Iris pigment epithelial cell (primary cell): ENCODE measurements at regions not wholly inside any gene's neighbourhood (a gene's known extent, or its start where the extent isn't known, plus 50 kb on each side); places are given as distances from the start of the nearest gene placed in this dataset.

ENCODE experiments used
- DNase-seq: peaks from one replicate; pipeline ENCODE4 v3.0.0-alpha.2; 2011; ENCODE audit warnings: low read depth

DNA sequence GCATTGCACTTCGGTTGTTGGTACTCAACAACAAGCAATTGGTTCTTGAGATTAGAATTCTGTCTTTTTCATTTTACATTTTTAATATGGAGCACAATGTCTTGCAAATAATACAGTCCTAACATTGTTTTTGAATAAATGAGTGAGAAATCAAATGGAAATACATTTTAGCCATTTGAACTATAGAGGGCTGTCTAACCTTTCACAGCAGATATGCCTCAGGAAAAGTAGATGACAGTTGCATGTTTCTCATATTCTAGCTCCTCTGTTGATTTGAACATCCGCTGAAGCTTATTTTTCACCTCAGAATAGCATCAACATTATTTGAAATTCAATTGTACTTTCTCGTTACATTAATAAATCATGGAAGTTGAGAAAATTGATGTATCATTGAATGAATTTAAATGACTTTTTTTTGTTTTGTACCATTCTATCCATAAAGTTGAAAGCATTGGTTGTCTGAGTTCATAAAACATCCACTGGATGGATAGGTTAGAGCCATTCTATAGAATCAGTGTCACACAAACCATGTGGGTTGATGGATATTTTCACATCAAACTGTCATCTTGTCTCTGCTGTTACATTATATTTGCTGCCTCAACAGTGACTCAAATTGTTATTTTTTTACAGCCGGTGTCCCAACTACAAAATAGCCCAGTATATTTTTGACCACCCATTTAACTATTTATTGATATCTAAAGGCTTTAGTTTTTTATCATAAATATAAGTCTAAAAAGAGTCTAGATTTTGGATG, 928.3 kb downstream of the NSUN3 start:
- DNase-seq: no peak

DNA sequence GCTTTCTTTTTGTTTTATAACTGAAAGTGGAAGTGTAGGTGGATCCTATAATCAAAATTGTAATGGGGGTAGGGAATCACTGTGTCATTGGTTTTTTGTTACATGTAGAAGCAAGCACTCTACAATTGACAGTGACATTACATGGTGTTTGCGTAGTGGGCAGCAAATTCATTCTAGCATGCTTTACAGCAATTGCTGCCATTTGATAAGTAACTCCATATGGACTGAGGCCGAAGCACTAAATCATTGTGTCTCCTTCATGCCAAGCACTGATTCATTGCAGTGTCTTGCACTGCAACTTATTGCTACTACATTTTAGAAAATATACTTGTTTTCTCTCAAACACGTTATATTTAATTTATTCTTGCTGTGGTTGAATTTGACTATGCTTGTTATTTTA, 933.9 kb downstream of the NSUN3 start:
- DNase-seq: no peak

DNA sequence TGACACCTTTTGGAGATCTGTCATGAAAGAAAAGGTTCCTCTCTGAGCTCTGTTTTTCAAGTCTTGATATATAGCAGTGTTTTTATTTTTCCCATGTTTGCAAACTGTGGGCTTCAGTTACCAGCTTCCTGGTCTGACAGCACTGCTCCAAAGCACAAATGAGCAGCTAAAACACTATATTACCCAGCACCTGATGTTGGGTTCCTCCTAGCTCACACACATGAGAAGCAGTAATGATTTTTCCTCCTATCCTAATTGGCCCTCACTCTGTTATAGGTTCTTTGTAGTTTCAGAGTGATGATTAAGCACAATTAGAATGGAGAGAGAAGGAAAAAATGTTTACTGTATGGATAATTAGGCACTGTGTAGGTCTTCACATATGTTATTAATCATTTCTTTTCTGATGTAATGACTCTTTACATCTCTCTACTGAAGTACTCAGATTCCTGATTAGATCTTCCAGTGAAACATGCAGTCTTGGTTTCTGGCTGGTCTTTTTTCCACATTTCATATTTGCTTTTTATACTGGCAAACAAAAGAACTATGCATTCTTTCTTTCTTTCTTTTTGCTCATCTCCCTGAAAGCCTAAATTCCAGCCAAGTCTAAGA, 939.7 kb downstream of the NSUN3 start:
- DNase-seq: no peak

DNA sequence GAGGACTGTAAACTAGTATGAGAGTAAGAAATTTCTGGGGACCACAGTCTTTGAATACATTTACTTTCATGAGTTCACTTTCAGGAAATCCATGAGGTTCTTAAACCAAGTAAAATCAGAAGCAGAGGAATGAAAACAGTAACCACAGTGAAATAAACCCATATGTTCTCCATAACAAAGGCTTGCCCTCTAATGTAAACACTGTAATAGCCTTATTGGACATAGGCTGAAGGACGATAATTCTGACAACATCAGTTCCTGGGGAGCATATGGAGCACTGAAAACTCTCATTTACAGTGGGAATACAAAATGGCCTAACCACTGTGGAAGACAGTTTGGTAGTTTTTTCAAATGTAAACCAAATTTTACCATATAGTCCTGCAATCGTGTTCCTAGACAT, 965.8 kb downstream of the NSUN3 start:
- DNase-seq: no peak

DNA sequence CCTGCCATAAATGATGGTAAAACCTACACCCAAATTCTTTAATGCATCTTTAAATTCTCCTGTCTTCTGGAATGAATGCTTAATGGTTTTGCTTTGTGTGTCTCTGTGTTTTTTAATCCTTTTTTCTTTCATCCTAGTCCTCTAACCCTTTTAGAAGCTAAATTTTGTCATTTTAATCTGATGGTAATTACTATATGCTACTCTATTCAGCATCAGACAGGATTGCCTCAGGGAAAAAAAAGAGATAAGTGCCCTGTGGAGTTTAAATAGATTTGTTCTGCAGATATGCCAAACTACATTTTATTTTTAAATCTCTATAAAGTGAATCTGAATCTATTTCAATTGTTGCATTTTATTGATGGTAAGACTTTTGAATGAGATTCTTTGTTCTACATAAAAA, 966.8 kb downstream of the NSUN3 start:
- no peak for DNase-seq

DNA sequence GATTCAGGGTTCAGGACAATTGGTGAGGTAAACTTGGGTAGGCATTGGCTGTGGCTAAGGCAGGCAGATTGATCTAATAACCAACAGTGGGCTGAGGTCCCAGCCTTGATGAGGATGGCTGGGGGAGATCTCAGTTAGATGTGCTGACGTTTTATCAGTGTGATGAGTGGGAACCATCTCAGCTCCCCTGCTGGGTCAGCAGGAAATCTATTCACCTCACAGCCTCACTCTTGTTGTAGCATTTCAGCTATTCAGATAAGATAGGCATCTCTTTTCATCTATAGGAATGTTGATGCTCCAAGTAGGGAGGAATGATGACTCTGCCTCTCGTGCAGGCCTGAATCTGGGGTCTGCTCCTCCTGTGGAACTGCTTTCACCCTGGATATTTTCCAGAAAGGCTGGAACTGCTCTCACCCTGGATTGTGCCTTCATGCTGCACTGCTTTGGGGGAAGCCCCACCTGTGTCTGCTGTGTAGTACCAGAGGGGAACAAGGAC, 973.7 kb downstream of the NSUN3 start:
- DNase-seq: no peak

DNA sequence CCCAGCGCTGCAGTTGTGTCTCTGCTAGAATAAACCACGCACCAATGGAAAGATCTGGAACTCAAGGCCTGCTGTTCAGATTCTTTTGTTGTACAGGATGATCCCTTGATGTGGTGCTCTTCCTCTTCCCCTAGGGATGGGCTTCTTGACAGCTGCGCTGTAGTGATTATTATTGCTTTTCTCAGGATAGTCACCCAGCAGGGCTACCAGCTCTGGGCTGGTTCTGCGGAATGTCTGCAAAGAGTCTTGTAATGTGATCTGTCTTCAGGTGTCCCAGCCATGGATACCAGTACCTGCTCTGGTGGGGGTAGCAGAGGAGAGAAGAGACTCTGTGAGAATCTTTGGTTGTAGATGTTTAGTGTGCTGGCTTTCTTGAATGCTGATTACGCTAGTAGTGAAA, 974.2 kb downstream of the NSUN3 start:
- DNase-seq: no peak

DNA sequence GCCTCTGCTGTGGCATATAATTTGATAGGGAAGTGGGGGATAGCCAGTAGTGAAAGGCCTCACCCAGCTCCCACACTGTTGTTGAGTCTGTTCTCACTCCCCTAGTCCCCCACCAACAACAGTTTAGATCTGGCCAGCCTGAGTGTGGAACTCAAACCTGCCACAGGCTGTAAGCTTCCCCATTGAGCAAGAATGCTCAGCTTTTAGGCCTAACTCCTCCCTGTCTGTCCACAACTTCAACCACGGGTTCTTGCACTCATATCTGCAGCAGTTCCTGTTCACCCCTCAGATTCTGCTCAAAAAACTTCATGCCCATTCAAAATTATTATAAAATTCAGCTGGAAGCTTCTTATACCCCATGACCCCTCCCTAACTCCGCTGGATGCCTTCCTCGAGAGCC, 975.1 kb downstream of the NSUN3 start:
- no peak for DNase-seq

DNA sequence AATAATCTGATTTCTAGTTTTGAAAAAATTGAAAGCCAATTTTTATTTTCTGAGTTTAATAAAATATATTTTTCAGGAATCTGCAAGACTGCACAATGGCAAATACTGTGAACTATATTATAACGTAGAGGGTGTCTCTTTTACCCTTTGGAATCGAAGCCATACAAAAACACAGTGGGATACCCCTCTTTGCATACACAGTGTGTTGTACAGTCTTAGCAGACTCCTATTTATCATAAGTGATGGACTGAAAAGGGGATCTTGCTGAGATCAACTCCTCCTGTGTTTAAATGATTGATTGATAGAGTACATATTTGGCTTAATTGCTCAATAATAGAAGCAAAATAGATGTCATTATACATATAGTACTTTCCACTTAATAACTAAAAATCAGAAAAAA, 981.2 kb downstream of the NSUN3 start:
- no peak for DNase-seq

DNA sequence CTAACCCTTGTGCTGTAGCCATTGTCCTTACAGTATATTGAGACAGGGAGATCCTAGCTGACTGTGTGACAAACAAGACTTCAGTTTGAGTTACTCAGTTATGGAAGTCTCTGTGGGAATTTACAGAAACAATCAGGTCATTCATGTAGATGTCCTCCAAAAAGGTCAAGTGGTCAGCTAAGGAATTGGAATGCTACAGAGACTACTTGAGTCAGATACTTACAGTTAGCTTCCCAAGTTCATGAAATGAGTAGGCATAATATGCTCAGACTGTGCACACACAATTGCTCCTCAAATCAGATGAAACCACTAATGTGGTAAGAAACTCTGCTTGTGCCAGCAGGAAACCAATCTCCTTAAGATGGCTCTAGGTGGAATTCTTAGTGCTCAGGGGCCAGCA, 985.7 kb downstream of the NSUN3 start:
- DNase-seq: no peak

DNA sequence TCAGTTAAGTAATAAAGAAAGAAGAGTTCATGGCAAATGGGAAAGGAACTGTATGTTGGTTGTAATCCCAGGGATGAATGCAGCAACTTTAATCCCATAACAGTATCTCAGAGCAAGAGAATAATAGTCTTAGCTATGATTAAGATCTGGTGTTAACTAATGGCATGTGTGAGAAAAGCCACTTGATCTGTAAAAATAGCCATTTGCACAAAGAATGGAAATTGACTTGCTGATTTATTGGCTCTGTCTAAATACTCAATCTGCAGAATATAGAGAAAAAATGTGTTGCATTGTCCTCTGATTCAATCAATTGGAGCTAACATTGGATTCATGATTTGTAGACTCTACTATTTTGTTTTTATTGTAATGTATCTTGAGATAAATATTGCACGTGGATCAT, 987.0 kb downstream of the NSUN3 start:
- no peak for DNase-seq

DNA sequence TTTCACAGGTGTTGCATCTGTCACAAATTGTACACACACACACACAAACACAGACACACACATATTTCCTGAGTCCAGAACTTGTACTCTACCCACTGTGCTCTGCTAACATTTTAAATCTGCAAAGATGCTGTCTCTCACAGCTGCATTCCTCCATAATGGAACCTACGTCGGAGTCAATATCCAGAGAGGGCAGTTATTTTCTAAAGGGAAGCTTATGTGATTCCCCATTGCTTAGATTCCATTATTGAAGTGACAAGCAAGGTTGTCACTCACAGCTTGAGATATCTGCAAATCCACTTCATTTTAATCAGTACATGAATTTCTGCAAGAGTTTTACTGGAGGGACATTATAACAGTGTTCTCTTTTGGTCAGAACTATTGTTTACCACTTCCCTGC, 992.4 kb downstream of the NSUN3 start:
- no peak for DNase-seq

DNA sequence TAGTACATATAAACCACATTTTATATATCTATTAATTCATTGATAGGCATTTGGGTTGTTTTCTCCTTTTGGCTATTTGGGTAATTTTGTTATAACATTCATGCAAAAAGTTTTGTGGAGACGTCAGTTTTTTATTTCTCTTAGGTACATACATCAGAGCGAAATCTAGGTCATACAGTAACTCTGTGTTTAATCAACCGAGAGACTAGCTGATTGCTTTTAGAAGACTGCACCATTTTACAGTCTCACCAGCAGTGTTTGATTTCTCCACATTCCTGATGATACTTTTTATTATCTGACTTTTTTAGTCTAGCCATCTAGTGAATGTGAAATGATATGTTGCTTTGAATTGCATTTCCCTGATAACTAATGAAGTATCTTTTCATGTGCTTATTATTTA, 1019.3 kb downstream of the NSUN3 start:
- no peak for DNase-seq

DNA sequence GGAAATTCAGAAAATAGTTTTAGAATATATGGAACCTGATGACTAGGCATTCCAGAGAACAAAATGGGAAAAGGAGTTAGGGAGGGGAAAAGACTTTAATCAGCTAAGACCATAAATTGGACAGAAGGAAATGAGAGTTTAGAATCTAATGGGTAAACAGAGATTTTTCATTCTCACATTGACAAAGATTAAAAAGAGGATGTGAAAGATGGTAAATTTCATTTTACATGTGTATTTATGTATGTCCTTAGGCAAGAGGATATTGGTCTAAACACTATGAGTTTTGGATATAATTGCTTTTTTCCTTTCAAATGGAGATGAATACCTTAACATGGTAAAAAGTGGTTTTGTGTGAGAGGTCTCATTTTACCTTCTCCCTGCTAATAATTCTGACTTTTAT, 1021.9 kb downstream of the NSUN3 start:
- DNase-seq: no peak

DNA sequence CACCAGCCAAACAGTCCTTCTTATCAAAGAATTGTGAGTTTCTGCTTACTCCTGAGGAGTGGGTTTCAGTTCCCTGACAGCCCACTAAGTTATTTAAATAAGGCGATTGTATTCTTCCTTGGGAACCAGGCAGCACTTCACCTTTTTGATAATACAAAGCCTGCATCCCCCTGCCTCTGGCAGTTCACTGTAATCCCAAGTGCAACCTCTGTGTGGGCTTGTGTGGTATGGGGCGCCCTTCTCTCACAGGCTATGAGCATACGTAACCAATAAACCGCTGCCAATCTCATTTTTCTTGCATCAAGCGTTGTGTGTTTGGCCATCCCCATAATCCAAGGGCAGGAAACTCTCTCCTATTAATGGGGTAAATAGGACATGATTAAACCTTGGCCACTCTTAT, 1025.6 kb downstream of the NSUN3 start:
- no peak for DNase-seq

DNA sequence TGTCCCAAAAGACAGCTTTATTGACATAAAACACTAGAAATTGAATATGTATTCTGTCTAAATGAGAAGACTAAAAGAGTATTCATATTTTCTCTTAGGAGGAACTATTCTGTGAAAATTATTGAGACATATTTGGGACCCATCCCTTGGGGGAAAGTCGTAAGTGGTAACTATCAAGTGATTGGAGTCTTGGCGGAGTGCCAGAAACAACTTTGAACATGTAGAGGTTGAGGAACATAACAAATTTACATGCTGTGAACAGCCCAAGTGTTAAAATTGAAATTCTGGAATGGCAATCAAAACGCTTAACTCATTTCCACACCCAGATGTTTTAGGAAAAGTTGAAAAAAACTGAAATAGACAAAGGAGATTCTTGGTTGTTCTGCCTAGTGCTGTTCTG, 1034.6 kb downstream of the NSUN3 start:
- no peak for DNase-seq

DNA sequence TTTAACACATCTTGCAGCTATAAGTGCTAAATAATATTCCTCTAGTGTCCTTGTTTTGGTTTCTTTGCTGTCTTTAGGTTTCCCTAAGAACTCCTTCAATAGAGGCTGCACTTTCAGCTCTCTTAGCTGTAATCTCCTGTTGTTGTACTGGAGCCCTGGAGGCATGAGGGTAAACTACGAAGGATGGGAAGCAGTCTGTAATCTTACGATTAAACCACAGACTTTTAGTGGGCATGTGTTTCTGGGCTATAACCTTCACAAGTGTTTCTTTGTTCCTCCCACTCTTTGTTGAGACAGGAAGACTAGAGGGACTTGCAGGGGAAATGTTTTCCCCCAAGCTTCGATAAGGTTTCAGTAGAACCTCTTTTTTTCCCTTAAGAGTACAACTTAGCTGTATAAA, 1058.1 kb downstream of the NSUN3 start:
- DNase-seq: no peak

DNA sequence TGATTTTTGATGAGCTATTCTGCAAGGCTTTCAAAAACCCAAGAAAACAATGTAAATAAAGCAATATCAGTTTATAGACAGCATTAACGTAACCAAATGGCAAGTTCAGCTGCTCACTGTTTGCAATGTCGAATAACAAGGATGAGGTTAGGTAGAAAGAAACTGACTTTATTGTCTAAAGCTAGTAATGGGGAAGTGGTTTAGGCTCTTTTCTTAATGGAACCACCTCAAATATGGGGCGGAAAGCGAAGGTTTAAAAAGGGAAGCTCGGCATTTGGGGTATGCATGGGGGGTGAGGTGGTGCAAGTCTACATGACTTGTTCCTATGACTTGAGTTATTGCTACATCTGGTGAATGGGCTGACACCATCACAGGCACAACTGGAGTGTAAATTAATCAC, 1060.2 kb downstream of the NSUN3 start:
- DNase-seq: no peak

DNA sequence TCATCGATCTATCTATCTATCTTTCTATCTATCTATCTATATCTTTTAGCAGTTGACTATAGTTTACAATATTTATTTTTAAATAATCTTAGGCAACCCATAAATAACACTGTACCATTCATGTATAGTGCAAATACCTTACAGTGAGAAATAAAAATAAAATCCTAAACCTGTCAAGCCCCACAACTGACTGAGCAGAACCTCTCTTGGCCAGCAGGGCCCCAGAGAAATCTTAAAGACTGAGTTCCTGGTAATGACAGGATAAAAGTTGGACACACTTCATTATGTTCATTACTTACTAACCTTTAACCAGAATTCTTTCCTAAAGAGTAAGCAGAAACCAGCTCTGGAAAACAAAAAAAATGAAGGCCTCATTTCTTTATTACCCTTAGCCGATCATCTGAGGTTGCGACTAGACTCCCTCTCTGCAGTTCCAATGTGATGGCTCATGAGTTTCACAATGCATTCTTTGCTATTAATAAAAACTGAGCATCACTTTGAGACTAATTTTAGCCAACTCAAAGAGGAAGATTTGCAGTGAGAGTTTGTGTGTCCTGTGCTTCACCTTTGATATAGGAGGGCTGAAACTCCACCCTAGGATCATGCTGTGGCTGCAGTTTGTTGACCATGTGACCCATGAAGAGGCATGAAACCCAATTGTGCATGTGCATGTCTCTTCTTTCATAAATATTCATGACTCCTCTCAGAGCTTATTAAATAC, 1072.0 kb downstream of the NSUN3 start:
- no peak for DNase-seq

DNA sequence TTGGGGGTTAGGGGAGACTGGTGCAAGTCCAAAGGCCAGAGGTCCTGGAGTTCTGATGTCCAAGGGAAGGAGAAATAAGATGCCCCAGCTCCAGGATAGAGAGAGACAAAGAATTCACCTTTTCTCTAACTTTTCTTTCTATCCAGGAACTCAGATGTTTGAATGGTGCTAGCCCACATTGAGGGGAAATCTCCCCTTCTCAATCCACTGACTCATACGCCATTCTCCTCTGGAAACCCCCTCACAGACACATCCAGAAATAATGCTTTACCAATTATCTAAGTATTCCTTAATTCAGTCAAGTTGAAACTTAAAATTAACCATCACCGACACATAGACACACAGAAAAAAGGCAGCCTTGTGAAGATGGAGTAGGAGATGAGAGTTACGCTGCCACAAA, 1085.2 kb downstream of the NSUN3 start:
- DNase-seq: no peak

DNA sequence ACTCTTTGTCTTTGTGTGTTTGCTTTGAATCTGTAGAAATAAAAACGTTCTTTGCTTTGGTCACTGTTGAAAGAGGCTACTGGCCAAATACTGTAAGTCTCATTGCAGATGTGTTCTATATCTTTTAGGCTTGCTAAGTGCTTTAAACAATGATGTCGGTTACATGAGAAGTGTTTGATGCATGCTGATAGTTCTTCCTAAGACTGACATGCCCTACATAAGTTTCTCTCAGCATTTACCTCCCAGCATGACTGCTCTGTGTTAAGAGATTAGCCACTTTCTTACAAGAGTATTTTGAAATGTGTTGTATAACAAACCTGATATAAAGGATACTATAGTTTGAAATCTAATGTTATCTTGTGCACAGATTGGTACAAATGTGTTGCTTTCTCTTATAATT, 1088.7 kb downstream of the NSUN3 start:
- DNase-seq: no peak

DNA sequence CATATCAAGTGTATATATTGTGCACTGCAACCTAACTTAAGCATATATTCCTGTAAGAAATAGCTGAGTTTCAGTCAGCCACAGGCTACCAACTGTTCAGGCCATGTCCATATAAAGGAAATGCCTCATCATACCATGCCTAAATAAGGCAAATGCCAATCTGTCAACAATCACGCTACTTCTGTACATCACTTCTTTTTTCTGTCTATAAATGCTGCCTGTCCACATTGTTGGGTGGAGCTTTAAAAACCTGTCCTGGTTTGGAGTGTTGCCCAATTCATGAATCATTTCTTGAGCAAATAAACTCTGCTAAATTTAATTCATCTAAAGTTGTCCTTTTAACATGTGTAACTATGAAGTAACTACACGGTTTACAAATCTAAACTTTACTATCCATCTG, 1091.9 kb downstream of the NSUN3 start:
- peak; percentile 33 for DNase-seq

DNA sequence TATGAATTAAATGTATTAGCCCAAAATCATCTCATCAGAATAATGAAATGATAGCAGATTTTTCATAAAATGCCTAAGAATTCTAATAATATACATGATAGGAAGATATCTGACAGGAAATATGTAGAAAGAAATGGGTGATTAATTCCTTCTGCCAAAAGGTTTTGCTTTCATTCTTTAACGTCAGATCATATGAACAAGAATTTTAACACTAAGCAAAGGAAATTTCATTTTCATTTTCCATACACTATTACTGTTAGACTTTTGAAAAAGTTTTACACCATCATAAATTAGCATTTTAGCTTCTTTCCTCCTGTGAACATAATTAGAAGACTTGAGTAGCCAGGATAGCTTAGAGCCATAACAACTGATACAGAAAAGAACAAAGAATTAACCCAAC, 1099.9 kb downstream of the NSUN3 start:
- DNase-seq: no peak
